ENCODE measurements at regions not wholly inside any gene's neighbourhood (a gene's known extent, or its start where the extent isn't known, plus 50 kb on each side); places are given as distances from the start of the nearest gene placed in this dataset.

DNA sequence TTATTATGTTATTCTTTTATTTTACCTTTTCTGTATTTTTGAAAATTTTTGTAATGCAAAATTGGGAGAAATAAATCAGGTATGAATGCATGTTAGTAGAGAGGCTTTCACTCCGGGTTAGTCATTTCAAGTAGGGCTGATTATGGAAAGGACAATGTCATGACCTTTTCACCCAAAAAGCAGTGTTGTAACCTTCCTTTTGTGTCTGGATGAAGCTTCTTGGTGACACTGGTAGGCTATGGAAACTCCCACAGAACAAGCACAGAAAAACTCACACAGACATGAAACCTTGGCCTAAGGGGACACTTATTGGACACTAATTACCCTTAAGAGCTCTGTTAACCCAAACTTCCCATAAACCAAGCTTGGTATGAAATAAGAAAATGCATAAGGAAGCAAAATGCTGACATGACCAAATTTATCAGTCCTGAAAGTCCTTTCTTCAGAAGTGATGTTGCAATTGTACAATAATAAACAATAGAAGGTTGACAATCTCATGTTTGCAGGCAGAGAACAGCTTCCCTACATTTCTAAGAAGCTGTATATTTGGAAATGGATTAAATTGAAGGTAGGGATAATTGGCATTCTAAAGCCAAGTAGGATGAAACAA is 70.0 kb upstream of the KCNJ15 start:
- Histone ChIP-seq H3K9me3 (peaks cover 0 to 34% (median 12%) of the 10 kb centered on the region in 11 donors), H3K36me3 (no peaks in the 10 kb centered on the region), H3K4me1 (peaks cover 0 to 8% (median 0%) of the 10 kb centered on the region in 9 donors), H3K27me3 (no peaks in the 10 kb centered on the region), H3K27ac (no peak overlapping the region), H3K4me3 (no peak overlapping the region)
- 92 to 93% methylated on average over 1 of the region's 1 CpG for WGBS, 2 donors
- intact Hi-C loops (cut with DNase I): no loop called here
- TF ChIP-seq, protein P1, sequence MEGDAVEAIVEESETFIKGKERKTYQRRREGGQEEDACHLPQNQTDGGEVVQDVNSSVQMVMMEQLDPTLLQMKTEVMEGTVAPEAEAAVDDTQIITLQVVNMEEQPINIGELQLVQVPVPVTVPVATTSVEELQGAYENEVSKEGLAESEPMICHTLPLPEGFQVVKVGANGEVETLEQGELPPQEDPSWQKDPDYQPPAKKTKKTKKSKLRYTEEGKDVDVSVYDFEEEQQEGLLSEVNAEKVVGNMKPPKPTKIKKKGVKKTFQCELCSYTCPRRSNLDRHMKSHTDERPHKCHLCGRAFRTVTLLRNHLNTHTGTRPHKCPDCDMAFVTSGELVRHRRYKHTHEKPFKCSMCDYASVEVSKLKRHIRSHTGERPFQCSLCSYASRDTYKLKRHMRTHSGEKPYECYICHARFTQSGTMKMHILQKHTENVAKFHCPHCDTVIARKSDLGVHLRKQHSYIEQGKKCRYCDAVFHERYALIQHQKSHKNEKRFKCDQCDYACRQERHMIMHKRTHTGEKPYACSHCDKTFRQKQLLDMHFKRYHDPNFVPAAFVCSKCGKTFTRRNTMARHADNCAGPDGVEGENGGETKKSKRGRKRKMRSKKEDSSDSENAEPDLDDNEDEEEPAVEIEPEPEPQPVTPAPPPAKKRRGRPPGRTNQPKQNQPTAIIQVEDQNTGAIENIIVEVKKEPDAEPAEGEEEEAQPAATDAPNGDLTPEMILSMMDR (IDR thresholded peaks at IDR 0.05): no peak
- no peak for DNase-seq
- ATAC-seq: no peak

DNA sequence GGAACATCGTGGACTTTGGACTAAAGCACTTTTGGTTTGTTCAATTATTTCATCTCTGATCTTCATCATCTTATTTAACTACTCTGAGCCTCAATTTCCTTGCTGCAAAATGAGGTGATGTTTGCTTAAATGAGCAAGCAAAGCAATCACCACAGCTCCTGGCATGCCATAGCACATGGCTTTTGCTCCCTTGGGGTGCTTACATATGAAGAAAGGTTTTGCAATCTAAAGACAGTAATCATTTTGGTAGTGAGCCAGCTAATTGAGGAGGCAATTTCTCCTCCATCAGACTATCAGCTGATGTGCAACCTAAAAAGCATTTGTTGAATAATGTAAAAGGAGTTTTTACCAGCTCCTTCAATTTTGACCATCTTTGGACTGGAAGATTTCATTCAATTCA is 68.8 kb upstream of the KCNJ15 start:
- ATAC-seq (no peak), DNase-seq (no peak)
- H3K9me3 ChIP-seq: peaks cover 0 to 34% (median 12%) of the 10 kb centered on the region in 11 donors
- TF ChIP-seq, protein P1 (IDR thresholded peaks at IDR 0.05): no peak
- WGBS, 2 donors: 88 to 94% methylated on average over 1 of the region's 1 CpG
- H3K27me3 ChIP-seq: no peaks in the 10 kb centered on the region
- no peak overlapping the region for H3K4me3 ChIP-seq
- intact Hi-C loops (cut with DNase I): no loop called here
- peaks cover 0 to 8% (median 0%) of the 10 kb centered on the region in 9 donors for H3K4me1 ChIP-seq
- H3K36me3 ChIP-seq: no peaks in the 10 kb centered on the region
- H3K27ac ChIP-seq: no peak overlapping the region

DNA sequence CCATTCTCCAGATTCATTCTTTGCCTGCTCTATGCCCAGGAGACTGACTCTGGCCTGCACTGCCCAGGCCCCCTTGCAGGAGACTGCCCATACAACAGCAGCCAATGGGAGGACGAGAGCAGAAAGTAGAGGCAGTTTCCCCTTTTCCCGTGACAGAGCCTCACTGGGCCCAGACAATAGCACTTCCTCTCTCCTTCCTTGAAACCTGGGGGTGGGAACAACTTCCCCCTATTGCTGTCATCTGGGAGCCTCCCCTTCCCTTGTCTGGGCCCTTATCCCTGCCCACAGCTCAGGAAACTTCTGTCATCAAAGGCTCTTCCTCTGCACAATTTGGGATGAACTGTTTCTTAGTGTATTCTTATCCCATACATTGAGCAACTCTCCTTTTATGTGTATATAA is 60.8 kb upstream of the KCNJ15 start:
- WGBS, 2 donors: 36 to 56% methylated on average over 2 of the region's 2 CpGs
- TF ChIP-seq, protein P1 (IDR thresholded peaks at IDR 0.05): no peak
- peak overlapping the region in 1 of 10 donors; percentile 10 for H3K27ac ChIP-seq
- no peaks in the 10 kb centered on the region for H3K27me3 ChIP-seq
- no peaks in the 10 kb centered on the region for H3K4me1 ChIP-seq
- peak in 6 of 8 donors; percentile 9 to 74 (median 48) for ATAC-seq
- no peak for DNase-seq
- H3K9me3 ChIP-seq: peaks cover 0 to 45% (median 0%) of the 10 kb centered on the region in 11 donors
- H3K4me3 ChIP-seq: no peak overlapping the region
- no peaks in the 10 kb centered on the region for H3K36me3 ChIP-seq
- intact Hi-C loops (cut with DNase I): no loop called here

DNA sequence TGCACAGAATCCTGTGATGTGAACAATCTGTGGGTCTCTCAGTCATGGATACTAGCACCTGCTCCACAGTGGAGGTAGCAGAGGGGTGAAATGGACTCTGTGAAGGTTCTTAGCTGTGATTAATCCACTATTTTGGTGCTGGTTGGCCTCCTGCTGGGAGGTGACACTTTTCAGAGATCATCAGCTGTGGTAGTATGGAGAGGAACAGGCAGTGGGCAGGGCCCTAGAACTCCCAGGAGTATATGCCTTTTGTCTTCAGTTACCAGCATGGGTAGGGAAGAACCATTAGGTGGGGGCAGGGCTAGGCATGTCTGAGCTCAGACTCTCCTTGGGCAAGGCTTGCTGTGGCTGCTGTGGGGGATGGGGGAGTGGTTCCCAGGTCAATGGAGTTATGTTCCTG is 54.0 kb upstream of the KCNJ15 start:
- DNase-seq (no peak), ATAC-seq (no peak)
- Histone ChIP-seq H3K27me3 (peaks cover 0 to 17% (median 15%) of the 10 kb centered on the region in 7 donors), H3K4me3 (no peak overlapping the region), H3K27ac (no peak overlapping the region), H3K9me3 (peaks cover 0 to 7% (median 0%) of the 10 kb centered on the region in 11 donors), H3K4me1 (no peaks in the 10 kb centered on the region), H3K36me3 (no peaks in the 10 kb centered on the region)
- TF ChIP-seq, protein P1 (IDR thresholded peaks at IDR 0.05): no peak
- intact Hi-C loops (cut with DNase I): no loop called here

All from heart right ventricle (tissue), 16 donors.